T47D (cell line): ENCODE measurements at regions not wholly inside any gene's neighbourhood (a gene's known extent, or its start where the extent isn't known, plus 50 kb on each side); places are given as distances from the start of the nearest gene placed in this dataset.
"Not testable (repeated sequence)": the region's sequence is repeated elsewhere in the genome, so short reads cannot be mapped to it uniquely, and the experiment has no call there.

ENCODE experiments used
- DNase-seq, 2 experiments: peaks; one replicate each; pipeline versions ENCODE4 v3.0.0 to v3.0.0-alpha.2; 2011 to 2012; ENCODE audit warnings: low read depth in 1 of 2, low spot score in 1 of 2
- JUND ChIP-seq: IDR thresholded peaks from 2 replicates; pipeline ENCODE4 v1.6.1; 2012; ENCODE audit warnings: low read depth
- in situ Hi-C: cut with HindIII; loops from 2 replicates; pipeline ENCODE4 v1.10.0; 2016; ENCODE audit warnings: low sequenced_read_pairs, low pct_unique_long_range_greater_than_20kb

GRCh38 chr19:37303591-37304171, 67.2 kb upstream of the ZNF527 start:
- DNase-seq, result peak; percentile 39 to 41
- TF ChIP-seq JUND, result no peak
- in situ Hi-C loops, result no loop called here

- TF ChIP-seq JUND, result no peak
- in situ Hi-C loops, result no loop called here
- peak; percentile 80 to 81 for DNase-seq
Observed at GRCh38 chr19:37304190-37304883, 66.6 kb upstream of the ZNF527 start.

DNA sequence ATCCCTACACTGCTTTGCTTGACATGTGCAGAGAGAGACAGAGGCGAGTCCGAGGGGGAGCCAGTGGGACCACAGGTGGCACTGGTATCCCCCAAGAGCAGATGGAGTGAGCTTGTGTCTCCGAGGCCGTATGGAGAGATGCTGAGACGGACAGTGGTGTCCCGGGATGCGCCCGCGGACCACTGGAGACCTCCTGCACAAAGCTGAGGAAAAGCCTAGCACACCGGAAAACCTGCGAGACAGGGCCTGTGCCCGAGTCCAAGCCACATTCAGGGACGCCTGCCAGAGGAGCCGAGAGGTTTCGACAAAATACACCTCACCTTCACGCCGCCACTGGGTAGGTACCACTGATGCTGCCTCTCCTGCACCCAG, 66.0 kb upstream of the ZNF527 start:
- in situ Hi-C loops, result no loop called here
- no peak for TF ChIP-seq JUND
- DNase-seq, result no peak

DNA sequence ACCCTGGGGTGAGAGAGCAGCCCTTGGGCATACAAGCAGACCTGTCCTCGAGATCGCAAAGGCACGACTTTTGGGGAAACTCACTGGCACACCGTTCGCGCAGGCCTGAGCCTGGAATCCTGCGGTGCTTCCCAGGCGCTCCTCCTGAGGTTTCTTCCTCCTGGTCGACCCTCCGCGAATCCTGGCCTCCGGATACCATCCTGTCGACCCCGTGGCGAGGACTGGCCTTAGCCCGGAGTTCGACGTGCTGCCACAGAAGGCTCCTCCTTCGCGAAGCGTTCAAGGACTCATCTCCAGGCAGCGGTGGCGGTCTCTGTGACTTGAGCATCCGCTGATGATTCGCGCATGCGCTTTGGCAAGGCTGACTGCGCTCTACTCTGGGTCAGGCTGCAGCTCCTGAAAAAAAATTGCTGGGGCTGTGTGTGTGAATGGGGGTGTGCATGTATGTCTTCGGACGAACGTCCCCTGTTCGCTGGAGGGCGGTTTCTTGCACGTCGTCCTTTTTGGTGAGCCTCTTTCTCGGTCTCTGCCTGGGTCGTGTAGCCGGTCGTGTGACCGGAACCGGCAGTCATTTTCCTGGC, 64.4 kb upstream of the ZNF527 start:
- in situ Hi-C loops, result no loop called here
- TF ChIP-seq JUND, result no peak
- no peak for DNase-seq

- no peak for TF ChIP-seq JUND
- in situ Hi-C loops, result no loop called here
- DNase-seq, result peak in 1 of 2 experiments; percentile 63
Observed at GRCh38 chr19:37309834-37310575, 60.9 kb upstream of the ZNF527 start.

DNA sequence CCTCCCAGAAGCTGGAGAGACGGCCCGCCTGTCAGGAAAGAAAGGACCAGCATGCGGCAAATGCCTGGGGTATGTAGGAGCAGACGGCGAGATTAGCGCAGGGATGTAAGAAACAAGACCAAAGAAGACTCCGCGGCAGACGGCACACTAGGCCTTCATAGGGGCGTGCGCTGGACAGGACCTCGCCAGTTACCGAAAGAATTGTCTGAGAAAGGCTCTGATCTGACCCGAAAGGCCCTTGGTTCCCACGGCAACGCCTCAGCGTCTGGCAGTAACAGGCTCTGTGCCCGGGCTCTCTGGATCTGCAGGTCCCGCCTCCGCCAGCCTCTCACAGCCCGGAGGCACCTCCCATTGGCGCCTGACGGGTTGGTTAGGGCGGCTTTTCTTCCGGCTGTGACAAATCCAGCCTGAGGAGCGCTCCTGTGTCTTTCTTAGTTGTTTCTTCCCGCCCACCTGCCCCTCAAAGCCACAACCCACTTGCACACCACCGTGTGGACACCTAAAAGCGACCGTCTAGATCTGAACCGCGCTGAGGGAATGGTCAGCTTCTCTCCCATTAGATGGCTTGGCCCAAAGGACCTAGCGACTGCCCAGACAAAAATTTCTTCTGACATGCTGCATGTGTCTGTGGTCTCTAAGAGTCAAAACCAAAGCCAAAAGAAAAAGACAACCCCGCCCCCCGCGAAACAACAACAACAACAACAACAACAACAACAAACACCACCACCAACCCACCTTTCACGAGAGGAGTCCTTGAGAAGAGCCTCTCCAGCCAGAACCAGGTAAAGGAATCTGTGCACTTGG, 58.2 kb upstream of the ZNF527 start:
- peak in 1 of 2 experiments; percentile 79 for DNase-seq
- in situ Hi-C loops, result not testable (repeated sequence)

GRCh38 chr19:37313335-37313627, 57.6 kb upstream of the ZNF527 start:
- DNase-seq, result no peak
- no peak for TF ChIP-seq JUND
- in situ Hi-C loops, result no loop called here

DNA sequence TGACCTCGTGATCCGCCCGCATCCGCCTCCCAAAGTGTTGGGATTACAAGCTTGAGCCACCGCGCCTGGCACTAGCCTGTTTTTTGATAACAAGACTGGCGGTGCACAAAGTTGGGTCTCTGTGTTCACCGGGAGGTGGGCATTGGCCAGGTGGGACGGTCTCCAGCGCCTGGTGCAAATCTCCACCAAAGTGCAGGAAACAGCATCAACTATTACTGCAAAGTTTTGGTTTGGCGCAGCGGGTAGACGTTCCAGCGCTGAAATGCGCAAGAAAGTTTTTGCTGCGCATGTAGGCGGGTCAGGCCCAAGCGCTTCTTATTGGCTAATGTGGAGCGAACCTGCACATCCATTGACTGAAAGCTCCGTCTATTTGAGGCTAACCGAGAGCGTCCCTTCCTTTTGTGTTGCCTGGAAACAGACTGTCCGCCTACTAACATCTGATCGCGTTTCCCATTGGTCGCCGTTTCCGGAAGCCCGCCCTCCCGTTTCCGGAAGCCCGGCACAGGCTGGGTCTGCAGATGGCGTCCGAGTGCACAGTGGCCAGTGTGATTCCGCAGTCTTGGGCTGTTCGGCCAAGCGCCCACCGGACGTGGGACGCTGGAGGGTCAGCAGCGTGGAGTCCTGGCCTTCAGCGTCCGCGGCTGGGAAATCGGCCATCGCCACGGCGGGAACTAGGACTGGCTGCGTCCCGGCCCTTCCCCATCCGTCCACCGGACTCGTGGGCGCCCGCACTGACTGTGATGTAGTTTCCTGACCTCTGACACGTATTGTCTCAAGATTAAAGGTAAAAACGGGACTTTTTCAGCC, 53.3 kb upstream of the ZNF527 start:
- in situ Hi-C loops, result no loop called here
- no peak for TF ChIP-seq JUND

DNA sequence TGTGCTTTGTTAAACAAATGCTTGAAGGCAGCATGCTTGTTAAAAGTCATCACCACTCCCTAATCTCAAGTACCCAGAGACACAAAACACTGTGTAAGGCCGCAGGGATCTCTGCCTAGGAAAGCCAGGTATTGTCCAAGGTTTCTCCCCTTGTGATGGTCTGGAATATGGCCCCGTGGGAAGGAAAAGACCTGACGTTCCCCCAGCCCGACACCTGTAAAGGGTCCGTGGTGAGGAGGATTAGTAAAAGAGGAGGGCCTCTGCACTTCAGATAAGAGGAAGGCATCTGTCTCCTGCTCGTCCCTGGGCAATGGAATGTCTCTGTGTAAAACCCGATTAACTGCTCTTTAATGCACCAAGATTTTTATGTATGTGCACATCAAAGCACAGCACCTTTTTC, 49.9 kb upstream of the ZNF527 start:
- DNase-seq, in situ Hi-C loops: not testable (repeated sequence)

More for the DNA sequence above, 53.3 kb upstream of the ZNF527 start:
- DNase-seq, result peak; percentile 72 to 98
